Mesodermal cell (in vitro differentiated cells): ENCODE measurements at regions not wholly inside any gene's neighbourhood (a gene's known extent, or its start where the extent isn't known, plus 50 kb on each side); places are given as distances from the start of the nearest gene placed in this dataset.

Experiments
- H3K27ac ChIP-seq: 2 replicates; pipeline ENCODE4 v1.7.0; 2013; ENCODE audit warnings: mild to moderate bottlenecking, low read depth, low read length, moderate library complexity; ENCODE audit not compliant: severe bottlenecking
- H3K36me3 ChIP-seq: 2 replicates; pipeline ENCODE4 v1.7.1; 2013; ENCODE audit warnings: mild to moderate bottlenecking, low read length, moderate library complexity; ENCODE audit not compliant: control insufficient read depth, insufficient read depth
- H3K4me1 ChIP-seq: one replicate; pipeline ENCODE4 v1.7.1; 2013; ENCODE audit warnings: mild to moderate bottlenecking, low read length; ENCODE audit not compliant: insufficient read depth, control insufficient read depth, poor library complexity, severe bottlenecking
- H3K4me3 ChIP-seq: 2 replicates; pipeline ENCODE4 v1.7.0; 2013; ENCODE audit warnings: low read length, control low read depth, mild to moderate bottlenecking; ENCODE audit not compliant: insufficient read depth, poor library complexity, severe bottlenecking; ENCODE audit errors: extremely low read depth
- H3K9me3 ChIP-seq: 2 replicates; pipeline ENCODE4 v1.7.1; 2013; ENCODE audit warnings: mild to moderate bottlenecking, low read length, moderate library complexity; ENCODE audit not compliant: control insufficient read depth
- WGBS, 2 experiments: methylation state at CpG; one replicate each; pipeline ENCODE4 v1.1.5; 2013; ENCODE audit warnings: missing lambda C conversion rate in 2 of 2; ENCODE audit not compliant: insufficient coverage in 2 of 2; 5-methylcytosine and 5-hydroxymethylcytosine counted together

DNA sequence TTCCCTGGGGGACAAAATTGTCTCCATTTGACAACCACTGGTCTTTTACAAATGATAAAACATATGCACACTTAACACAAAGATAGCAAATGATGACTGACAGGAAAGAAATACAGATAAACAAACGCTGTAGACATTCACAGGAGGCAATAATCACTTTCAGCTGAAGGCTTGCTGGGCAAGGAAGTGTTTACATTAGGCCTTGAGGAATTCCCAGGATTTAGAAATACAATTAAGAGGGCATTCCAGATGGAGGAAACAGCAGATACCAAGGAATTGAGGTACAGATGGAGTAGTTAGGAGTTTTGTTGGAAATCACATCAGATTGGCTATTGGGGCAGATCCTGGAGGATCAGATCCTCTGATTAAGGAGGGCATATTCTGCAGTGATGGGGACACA, 93.9 kb downstream of the DYRK2 start:
- WGBS, 2 experiments = no CpG with 5 or more reads among the region's 1 CpG
- peaks cover 4% of the 10 kb centered on the region for H3K9me3 ChIP-seq
- no peaks in the 10 kb centered on the region for H3K36me3 ChIP-seq
- H3K27ac ChIP-seq = peak overlapping the region; percentile 55
- H3K4me1 ChIP-seq = peaks cover 25% of the 10 kb centered on the region
- no peak overlapping the region for H3K4me3 ChIP-seq

DNA sequence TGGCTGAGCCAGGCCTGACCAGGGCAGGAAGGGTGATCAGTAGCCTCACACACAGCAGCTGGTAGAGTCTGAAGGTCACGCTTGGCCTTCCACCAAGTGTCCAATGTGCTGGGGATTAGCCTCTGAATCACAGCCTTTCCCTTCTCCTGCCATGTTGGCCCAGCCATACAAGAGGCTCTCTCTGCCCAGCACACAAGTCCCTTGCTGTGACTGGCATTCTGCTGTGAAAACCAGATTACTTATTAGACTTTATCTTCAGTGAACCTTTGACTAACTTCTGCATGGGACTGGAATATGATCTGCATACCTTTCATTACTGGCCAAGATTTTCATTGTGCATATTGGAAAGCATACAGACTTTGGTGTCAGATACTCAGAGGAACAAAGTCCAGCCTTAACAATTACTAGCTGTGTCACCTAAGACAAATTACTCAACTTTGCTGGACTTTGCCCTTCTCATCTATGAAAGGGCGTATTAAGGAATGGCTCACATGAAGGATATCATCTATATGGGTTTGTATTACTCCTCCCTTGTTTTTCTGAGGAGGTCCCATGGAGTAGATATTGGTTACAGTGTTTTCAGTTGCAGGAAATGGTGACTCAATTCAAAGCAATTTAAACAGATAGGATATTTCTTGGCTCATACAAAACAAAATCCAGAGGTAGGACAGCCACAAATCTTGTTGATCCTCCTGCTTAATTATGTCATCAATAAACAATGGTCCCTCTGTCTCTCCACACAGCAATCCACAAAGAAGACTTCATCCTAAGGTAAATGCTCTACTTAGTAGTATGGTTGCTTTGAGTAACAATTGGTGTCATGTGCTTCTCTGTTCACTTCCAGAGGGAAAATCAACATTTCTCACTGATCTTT, 99.6 kb downstream of the DYRK2 start:
- Histone ChIP-seq H3K27ac (no peak overlapping the region), H3K9me3 (peaks cover 4% of the 10 kb centered on the region), H3K4me1 (peaks cover 24% of the 10 kb centered on the region), H3K36me3 (no peaks in the 10 kb centered on the region), H3K4me3 (no peak overlapping the region)
- WGBS, 2 experiments = 67 to 90% methylated on average over 1 to 2 of the region's 2 CpGs

DNA sequence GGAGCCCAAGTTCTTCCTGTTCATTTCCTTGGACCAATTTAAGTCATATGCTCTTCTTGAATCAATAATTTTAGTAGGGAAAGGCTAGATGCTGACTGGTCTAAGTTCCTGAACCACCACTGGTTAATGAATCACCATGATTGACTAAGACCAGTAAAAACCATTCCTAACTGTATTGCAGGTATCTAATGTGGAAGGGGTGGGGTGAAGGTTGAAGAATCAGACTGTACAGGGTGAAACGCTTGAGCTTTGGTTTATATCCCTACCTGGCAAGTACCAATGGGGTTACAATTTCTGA, 100.1 kb downstream of the DYRK2 start:
- WGBS, 2 experiments = no CpG with 5 or more reads among the region's 1 CpG
- peaks cover 4% of the 10 kb centered on the region for H3K9me3 ChIP-seq
- no peaks in the 10 kb centered on the region for H3K36me3 ChIP-seq
- no peak overlapping the region for H3K27ac ChIP-seq
- peaks cover 23% of the 10 kb centered on the region for H3K4me1 ChIP-seq
- H3K4me3 ChIP-seq = no peak overlapping the region

DNA sequence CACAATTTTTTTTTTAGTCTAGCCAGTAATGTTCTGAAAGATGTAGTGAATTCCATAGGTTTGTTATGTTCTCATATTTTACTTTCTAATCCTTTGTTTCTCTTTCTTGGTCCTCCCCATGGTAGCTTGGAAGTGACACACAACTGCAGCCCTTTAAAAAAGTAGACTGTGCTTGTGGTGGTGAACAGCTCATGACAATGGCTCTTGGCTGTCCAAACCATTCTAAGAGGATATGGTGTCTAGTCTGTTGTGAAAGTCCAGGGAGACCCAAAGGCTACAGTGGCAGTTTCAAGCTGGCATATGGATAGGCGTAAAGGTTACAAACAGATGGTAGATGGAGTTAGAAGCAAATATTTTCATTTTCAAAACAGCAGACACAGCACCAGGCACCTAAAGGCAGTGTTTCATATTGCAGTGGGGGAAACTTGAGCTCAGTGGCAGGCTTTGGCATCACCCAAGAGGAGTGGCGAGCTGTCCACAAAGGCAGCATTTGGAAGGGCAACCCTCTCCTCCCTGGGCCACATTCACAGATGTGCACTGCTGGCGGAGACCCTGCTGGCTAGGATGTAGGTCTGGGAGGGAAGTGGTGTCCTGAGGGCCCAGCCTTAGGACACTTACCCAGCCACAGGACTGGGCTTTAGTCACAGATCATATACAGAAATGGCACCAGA, 102.1 kb downstream of the DYRK2 start:
- 80% methylated on average over 1 of the region's 3 CpGs; no CpG with 5 or more reads in 1 of the 2 experiments for WGBS, 2 experiments
- Histone ChIP-seq H3K27ac (no peak overlapping the region), H3K4me3 (no peak overlapping the region), H3K36me3 (no peaks in the 10 kb centered on the region), H3K9me3 (peaks cover 4% of the 10 kb centered on the region), H3K4me1 (peaks cover 23% of the 10 kb centered on the region)

DNA sequence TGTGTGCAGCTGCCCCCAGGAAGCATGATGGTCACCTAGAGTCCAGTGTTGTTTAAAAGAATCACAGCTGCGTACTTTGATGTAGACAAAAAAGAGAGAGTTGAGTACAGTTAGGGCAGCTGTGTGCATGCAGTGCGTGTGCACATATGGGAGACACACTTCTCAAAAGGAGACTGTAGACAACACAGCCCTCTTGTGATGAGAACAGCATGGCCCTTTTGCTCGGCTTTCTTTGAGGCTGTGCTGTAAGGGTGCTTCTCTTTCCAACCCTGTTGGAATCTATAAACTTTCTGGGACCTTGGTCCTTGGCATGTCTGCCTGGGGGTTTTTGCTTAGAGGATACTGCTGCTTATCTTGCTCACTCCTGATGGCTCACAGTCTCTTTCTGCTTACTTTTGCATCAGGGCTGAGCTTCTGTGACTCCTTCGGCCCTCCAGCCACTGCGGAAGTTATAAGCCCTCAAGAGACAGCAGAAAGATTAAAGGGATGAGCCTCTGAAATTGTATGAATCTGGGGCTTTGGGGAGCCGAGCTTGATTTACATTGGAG, 102.9 kb downstream of the DYRK2 start:
- WGBS, 2 experiments = 83 to 93% methylated on average over 5 of the region's 6 CpGs
- peaks cover 23% of the 10 kb centered on the region for H3K4me1 ChIP-seq
- H3K9me3 ChIP-seq = peaks cover 4% of the 10 kb centered on the region
- no peak overlapping the region for H3K4me3 ChIP-seq
- peak overlapping the region; percentile 65 for H3K27ac ChIP-seq
- no peaks in the 10 kb centered on the region for H3K36me3 ChIP-seq

DNA sequence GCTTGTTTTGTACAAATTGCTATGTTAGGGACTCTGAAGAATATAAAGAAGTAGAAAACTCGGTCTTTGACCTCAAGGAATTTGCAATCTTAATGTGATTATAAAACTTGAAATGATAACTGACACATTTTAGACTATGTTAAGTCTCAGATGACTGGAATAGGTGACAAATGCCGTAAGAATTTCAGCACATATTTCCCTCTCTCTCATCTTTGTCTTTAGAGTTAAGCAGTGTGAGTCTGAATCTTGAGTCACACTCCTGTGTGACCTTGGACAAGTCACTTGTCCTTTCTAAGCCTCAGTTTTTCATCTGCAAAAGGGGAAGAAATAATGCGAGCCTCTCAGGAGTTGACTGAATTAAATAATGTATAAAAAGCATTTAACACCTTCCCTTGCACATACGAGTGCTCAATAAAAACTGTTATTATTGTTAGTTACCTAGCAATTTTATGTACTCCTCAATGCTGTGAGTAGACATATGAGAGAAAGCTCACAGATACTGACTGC, 103.7 kb downstream of the DYRK2 start:
- peaks cover 23% of the 10 kb centered on the region for H3K4me1 ChIP-seq
- H3K27ac ChIP-seq = peak overlapping the region; percentile 65
- WGBS, 2 experiments = 89 to 100% methylated on average over 1 of the region's 4 CpGs
- no peaks in the 10 kb centered on the region for H3K36me3 ChIP-seq
- peaks cover under 1% of the 10 kb centered on the region for H3K9me3 ChIP-seq
- no peak overlapping the region for H3K4me3 ChIP-seq

DNA sequence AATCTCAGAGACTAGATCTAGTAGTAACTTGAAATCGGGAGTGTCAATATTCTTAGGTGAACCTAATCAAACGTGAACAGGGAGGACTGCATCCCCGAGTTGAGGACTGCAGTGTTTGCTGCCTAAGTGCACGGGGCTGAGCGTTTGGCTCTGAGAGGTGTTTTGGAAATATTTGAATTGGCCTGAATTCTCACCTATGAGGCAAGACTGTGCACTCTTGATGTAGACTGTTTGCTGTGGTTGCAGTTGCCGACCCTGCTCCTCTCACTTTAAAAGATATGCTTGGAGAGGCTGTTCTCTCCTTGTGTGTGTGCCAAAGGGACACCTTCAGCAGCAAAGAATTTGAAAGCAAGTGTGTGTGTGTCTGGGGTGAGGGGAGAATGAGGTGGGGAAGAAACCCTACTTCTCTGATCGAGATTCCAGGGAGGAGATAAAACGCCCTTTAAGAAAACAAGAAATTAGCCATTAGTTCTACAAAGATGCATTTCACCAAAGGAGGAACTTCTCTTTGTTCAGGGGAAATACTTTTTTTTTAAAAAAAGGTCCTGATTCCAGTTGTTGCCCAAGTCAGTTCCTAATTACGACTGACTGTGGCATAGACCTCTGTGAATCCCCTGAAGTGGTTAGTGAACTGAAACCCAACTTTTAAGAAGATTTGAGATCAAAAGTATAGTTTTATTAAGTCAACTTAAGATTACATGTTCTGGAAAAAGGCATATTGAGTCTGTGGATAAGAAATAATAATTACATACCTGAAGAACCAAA, 106.6 kb downstream of the DYRK2 start:
- 89% methylated on average over 5 of the region's 9 CpGs for WGBS, 2 experiments
- no peaks in the 10 kb centered on the region for H3K9me3 ChIP-seq

DNA sequence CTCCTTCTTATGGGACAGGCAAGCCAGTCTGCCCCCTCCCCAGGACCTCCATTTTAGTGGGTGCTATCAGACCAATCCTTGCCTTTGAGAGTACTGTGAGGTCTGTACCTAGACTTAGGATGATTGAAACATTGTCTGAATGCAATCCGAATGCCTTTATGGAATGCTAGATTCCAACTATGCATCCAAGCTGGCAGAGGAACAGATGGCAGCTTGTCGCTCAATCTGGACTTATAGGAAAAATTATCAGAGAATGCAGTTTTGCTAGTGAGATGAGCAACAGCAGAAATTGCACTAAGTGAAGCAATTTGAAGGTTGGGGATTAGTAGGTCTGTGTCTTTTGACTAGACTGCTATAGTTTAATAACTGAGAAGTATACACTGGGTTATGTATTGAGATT, 109.1 kb downstream of the DYRK2 start:
- 97 to 100% methylated on average over 2 of the region's 2 CpGs for WGBS, 2 experiments
- Histone ChIP-seq H3K9me3 (no peaks in the 10 kb centered on the region), H3K4me3 (no peak overlapping the region), H3K27ac (no peak overlapping the region), H3K4me1 (peaks cover 5% of the 10 kb centered on the region), H3K36me3 (no peaks in the 10 kb centered on the region)

More for the DNA sequence above, 106.6 kb downstream of the DYRK2 start:
- Histone ChIP-seq H3K4me1 (peaks cover 14% of the 10 kb centered on the region), H3K4me3 (no peak overlapping the region), H3K36me3 (no peaks in the 10 kb centered on the region), H3K27ac (no peak overlapping the region)

DNA sequence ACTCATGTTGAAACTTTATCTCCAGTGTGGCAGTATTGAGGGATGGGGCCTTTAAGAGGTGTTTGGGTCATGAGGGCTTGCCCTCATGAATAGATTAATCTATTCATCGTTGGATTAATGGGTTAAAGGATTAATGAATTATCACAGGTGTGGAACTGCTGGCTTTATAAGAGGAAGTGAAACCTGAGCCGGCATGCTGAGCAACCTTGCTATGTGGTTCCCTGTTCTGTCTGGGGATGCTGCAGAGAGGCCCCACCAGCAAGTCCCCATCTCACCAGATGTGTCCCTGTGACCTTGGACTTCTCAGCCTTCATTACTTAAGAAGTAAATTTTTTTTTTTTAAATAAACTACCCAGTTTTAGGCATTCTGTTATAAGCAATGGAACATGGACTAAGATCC, 109.6 kb downstream of the DYRK2 start:
- no peaks in the 10 kb centered on the region for H3K9me3 ChIP-seq
- no peak overlapping the region for H3K27ac ChIP-seq
- H3K4me3 ChIP-seq = no peak overlapping the region
- H3K36me3 ChIP-seq = no peaks in the 10 kb centered on the region
- H3K4me1 ChIP-seq = peaks cover 5% of the 10 kb centered on the region
- 76% methylated on average over 2 of the region's 2 CpGs; no CpG with 5 or more reads in 1 of the 2 experiments for WGBS, 2 experiments

DNA sequence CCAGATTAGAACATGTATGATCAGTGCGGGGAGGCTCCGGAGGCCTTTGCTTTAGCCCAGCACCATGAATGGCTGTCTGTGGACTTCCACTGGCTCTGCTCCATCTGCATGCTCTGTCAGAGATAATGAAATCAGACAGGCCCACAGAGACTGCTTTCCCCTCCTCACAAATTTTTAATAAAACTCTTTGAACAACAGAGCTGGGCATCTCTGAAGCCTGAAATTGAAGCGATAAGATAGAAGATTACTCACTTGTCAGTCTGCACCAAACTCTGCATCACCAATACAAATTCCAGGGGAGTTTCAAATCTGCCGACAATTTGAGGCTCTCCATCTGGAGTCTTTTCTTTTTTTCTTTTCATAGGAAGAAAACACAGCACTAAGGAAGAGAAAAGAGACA, 110.0 kb downstream of the DYRK2 start:
- H3K36me3 ChIP-seq = no peaks in the 10 kb centered on the region
- WGBS, 2 experiments = 100% methylated on average over 2 to 4 of the region's 4 CpGs
- H3K4me1 ChIP-seq = peaks cover 5% of the 10 kb centered on the region
- H3K4me3 ChIP-seq = no peak overlapping the region
- H3K27ac ChIP-seq = no peak overlapping the region
- no peaks in the 10 kb centered on the region for H3K9me3 ChIP-seq
